T-helper 9 cell (primary cell): ENCODE measurements at regions not wholly inside any gene's neighbourhood (a gene's known extent, or its start where the extent isn't known, plus 50 kb on each side); places are given as distances from the start of the nearest gene placed in this dataset.
"Not testable (repeated sequence)": the region's sequence is repeated elsewhere in the genome, so short reads cannot be mapped to it uniquely, and the experiment has no call there.

ENCODE experiments used
- DNase-seq: peaks from one replicate; pipeline ENCODE4 v3.0.0-alpha.2; 2020

GRCh38 chr5:72587661-72588308 is 80.6 kb upstream of the ZNF366 start:
- no peak for DNase-seq

DNA sequence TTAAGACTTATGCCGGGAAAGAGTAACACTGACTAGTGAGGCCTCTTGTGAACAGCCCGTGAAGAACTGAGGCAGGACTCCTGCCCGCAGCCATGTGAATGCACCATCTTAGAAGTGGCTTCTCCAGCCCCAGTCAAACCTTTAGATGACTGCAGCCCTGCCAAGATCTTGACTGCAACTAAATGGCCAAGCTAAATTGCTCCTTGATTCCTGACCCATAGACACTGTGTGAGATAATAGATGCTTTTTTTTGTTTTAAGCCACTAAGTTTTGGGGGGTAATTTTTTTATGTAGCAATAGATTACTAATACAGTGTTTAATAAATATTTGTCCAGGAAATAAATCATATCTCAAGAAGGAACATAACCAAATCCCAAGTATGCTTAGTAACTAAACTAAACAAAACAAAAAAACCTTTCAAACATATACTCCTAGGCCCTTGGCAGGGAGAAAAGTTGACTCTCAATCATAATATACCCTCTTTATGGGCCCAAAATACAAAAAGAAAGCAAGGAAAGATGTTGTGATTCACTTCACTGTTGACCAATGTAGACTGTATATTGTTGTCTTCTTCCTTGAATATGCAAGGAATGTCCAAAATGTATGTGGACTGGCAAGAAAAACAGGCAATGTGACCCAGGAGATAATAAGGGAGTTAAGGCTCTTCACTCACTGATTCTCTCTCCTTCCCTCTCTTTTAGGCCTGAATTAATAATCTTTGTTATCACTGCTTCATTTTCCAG is 79.7 kb upstream of the ZNF366 start:
- no peak for DNase-seq

DNA sequence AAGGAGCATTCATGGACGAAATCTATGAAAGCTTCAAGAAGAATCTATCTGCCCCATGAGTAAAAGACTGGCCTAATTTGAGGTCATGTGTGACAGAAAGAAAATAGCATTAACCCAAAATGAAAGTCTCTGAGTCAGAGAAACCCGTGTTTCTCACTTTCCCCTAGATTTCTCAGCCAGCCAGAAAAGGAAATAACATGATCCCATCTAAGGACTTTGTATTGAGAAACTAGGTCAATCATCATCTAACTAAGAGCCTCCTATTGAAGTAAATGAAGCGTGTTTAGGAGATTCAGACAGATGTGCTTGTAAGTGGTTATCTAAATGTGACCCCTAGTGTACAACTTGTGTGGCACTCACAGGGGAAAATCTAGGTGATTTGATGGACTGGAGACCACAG is 77.3 kb upstream of the ZNF366 start:
- no peak for DNase-seq

DNA sequence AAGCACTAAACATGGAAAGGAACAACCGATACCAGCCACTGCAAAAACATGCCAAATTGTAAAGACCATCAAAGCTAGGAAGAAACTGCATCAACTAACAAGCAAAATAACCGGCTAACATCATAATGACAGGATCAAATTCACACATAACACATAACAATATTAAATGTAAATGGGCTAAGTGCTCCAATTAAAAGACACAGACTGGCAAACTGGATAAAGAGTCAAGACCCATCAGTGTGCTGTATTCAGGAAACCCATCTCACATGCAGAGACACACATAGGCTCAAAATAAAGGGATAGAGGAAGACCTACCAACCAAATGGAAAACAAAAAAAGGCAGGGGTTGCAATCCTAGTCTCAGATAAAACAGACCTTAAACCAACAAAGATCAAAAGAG is 72.1 kb upstream of the ZNF366 start:
- DNase-seq: not testable (repeated sequence)

GRCh38 chr5:72572236-72572765 is 65.1 kb upstream of the ZNF366 start:
- no peak for DNase-seq

- DNase-seq: no peak
Observed at GRCh38 chr5:72569408-72569944, 62.3 kb upstream of the ZNF366 start.

DNA sequence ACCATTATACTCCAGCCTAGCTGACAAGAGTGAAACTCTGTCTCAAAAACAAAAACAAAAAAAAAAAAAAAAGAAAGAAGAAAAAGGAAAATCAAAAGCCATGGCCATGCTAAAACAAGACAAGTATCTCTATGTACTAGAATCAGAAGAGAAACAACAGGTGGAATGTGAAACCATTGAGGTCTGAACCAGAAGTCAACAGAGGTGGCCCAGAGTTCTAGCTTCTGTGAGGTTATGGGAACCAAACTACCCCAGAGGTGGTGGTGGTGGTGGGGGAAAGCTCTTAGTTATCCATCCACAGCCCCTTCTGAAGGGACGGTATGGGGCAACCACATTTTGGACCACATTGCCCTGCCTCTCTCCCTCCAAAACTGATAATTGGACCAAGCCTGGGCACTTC is 59.5 kb upstream of the ZNF366 start:
- DNase-seq: no peak

- DNase-seq: no peak
Observed at GRCh38 chr5:72565513-72566289, 58.5 kb upstream of the ZNF366 start.

DNA sequence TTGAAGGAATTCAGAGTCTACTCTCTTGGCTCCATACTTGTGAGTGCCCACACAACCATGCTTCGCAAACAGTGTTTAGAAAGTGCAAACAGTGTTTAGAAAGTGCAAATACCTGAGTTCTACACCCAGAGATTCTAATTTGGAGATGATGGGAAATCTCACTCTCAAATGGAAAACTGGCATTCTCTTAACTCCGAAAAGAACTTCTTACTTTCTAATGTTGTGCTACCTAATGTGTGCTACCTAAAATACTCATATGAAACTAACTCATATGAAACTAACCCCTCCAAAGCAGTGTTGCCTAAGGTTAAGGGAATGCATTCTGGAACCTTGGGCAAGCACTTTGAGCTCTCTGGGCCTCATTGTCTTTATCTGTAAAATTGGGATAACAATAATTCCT is 55.5 kb upstream of the ZNF366 start:
- DNase-seq: no peak

- DNase-seq: no peak
Observed at GRCh38 chr5:72561148-72561972, 54.1 kb upstream of the ZNF366 start.

- no peak for DNase-seq
Observed at GRCh38 chr5:72559866-72560766, 52.9 kb upstream of the ZNF366 start.

DNA sequence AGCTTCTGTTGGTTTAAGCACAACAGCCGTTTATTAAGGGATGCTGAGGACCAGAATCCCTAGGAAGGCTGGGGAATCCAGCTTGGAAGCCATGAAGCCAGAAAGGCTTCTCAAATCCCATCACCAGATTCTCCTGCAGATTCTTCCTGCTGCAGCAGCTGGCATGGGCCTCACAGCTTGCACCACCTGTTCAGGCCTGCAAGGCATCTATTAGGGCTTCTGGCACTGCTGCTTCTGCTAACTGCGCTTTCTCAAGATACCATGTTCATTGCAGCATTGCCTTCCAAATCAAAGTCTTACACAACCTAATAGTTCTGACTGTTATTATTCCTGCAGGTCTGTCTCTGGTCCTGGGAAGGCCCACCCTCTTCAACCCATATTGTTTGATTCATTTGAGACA is 51.2 kb upstream of the ZNF366 start:
- DNase-seq: no peak

DNA sequence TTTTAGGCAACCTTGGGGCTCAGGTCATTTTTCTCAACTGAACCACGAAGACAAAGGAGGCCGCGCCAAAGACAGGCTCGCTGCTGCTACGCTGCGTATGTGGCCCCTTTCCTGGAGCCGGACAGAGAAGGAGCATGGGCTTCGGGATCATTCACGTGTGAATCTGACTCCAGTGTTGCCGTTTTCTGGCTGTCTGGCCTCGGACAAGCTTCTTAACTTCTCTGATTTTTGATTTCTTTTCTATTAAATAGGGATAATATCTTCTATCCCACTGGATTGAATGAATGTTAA is 50.8 kb upstream of the ZNF366 start:
- DNase-seq: no peak

DNA sequence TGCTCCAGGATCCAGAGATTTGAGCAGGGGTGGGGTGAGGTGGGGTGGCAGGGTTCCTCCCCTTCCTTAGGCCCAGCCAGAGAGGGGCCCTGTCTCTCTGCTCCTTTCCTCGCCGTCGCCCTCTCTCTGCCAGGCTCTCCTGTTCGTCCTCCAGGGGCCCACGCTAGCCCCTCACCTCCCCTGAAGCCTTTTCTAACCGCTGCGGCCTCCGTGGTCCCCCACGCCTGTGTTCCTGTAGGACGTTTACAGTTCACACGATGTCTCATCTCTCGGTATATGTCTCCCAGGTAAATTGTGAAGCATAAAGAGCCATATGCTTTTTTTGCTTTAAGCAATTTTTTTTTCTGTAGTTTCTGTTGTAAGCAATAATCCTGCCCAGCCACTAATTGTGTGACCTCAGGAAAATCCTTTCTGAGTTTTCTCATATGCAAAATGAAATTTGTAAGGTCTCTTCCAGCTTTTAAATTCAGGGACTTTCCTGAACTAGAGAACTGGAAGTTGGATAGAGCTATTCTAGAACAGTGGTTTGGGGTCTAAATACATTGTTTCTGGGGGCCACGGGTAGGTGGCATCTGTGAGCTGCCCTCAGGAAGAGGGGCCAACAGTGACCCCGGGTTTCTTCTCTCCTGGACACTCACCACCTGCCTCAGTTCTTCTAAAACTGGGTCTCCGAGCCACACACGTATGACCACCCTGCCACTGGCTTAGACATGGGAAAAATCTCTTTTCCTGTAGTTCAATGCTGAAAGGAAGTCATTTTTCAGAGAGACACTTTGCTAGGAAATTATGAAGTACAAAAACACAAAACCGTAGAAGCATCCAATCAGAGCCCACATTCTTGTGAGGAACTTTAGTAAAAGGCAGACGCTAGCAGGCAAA is 50.2 kb upstream of the ZNF366 start:
- no peak for DNase-seq
